ENCODE measurements at regions not wholly inside any gene's neighbourhood (a gene's known extent, or its start where the extent isn't known, plus 50 kb on each side); places are given as distances from the start of the nearest gene placed in this dataset.

DNA sequence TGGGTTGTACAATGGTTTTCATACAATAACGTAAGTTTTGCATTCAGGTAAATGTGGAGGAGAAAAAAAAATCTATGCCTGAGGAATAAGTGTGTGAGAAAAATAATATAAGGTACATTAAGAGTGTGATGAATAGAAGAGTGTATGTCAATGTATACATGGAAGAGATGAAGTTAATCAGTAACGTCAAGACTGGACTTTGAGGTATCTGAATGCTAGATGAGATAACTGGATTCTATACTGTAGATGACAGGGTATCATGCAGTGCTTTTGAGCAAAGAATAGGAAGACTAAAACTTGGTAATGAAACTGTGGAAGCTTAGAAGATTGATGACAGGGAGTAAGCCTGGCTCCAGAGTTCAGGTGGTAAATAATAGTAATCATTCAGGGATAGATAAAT lies 666.7 kb upstream of the SGO1 start:
- TF ChIP-seq POLR2A (IDR thresholded peaks at IDR 0.05) = no peak
- TF ChIP-seq CTCF (IDR thresholded peaks at IDR 0.05) = no peak

Data from tibial nerve (tissue), 3 donors.